GM21825 (cell line): ENCODE measurements at regions not wholly inside any gene's neighbourhood (a gene's known extent, or its start where the extent isn't known, plus 50 kb on each side); places are given as distances from the start of the nearest gene placed in this dataset.

ENCODE experiments used
- ATAC-seq: cut with Tn5 transposase; IDR thresholded peaks from one replicate; pipeline ENCODE4 v1.9.1; 2021; ENCODE audit warnings: mild to moderate bottlenecking, moderate library complexity; ENCODE audit not compliant: unreplicated experiment

GRCh38 chrX:14476205-14476604 is 53.1 kb upstream of the GLRA2 start:
- no peak for ATAC-seq

GRCh38 chrX:14449773-14450172 is 79.6 kb upstream of the GLRA2 start:
- ATAC-seq: no peak

GRCh38 chrX:14448406-14448805 is 80.9 kb upstream of the GLRA2 start:
- ATAC-seq: no peak

GRCh38 chrX:14440106-14440505 is 89.2 kb upstream of the GLRA2 start:
- ATAC-seq: no peak

- no peak for ATAC-seq
Observed at GRCh38 chrX:14427614-14428013, 101.7 kb upstream of the GLRA2 start.

- no peak for ATAC-seq
Observed at GRCh38 chrX:14420841-14421240, 108.5 kb upstream of the GLRA2 start.

- ATAC-seq: no peak
Observed at GRCh38 chrX:14412686-14413085, 116.7 kb upstream of the GLRA2 start.

GRCh38 chrX:14411326-14411725 is 118.0 kb upstream of the GLRA2 start:
- no peak for ATAC-seq

GRCh38 chrX:14409341-14409740 is 120.0 kb upstream of the GLRA2 start:
- ATAC-seq: no peak

GRCh38 chrX:14406225-14406624 is 123.1 kb upstream of the GLRA2 start:
- ATAC-seq: no peak

GRCh38 chrX:14398725-14399124 is 130.6 kb upstream of the GLRA2 start:
- ATAC-seq: no peak

- ATAC-seq: no peak
Observed at GRCh38 chrX:14389682-14390081, 139.7 kb upstream of the GLRA2 start.

- ATAC-seq: no peak
Observed at GRCh38 chrX:14386981-14387380, 142.4 kb upstream of the GLRA2 start.

- no peak for ATAC-seq
Observed at GRCh38 chrX:14380044-14380443, 149.3 kb upstream of the GLRA2 start.

GRCh38 chrX:14377427-14377826 is 151.9 kb upstream of the GLRA2 start:
- no peak for ATAC-seq

- ATAC-seq: no peak
Observed at GRCh38 chrX:14363728-14364127, 165.6 kb upstream of the GLRA2 start.

GRCh38 chrX:14362721-14363120 is 166.6 kb upstream of the GLRA2 start:
- no peak for ATAC-seq

GRCh38 chrX:14361435-14361834 is 167.9 kb upstream of the GLRA2 start:
- ATAC-seq: no peak

- no peak for ATAC-seq
Observed at GRCh38 chrX:14359727-14360126, 169.6 kb upstream of the GLRA2 start.

- no peak for ATAC-seq
Observed at GRCh38 chrX:14359316-14359715, 170.0 kb upstream of the GLRA2 start.

GRCh38 chrX:14357314-14357713 is 172.0 kb upstream of the GLRA2 start:
- ATAC-seq: no peak

- ATAC-seq: no peak
Observed at GRCh38 chrX:14356401-14356800, 172.9 kb upstream of the GLRA2 start.

- no peak for ATAC-seq
Observed at GRCh38 chrX:14355556-14355955, 173.8 kb upstream of the GLRA2 start.

GRCh38 chrX:14354521-14354920 is 174.8 kb upstream of the GLRA2 start:
- ATAC-seq: no peak
